Mucosa of stomach (tissue), 1 donor: ENCODE measurements at regions not wholly inside any gene's neighbourhood (a gene's known extent, or its start where the extent isn't known, plus 50 kb on each side); places are given as distances from the start of the nearest gene placed in this dataset.

Experiments used
- H3K27me3 ChIP-seq: one replicate; pipeline ENCODE4 v1.7.0; 2013; ENCODE audit warnings: mild to moderate bottlenecking, low read length; ENCODE audit not compliant: control insufficient read depth, insufficient read depth
- H3K36me3 ChIP-seq: one replicate; pipeline ENCODE4 v1.7.0; 2013; ENCODE audit warnings: low read length; ENCODE audit not compliant: control insufficient read depth, insufficient read depth
- H3K4me1 ChIP-seq: one replicate; pipeline ENCODE4 v1.7.0; 2013; ENCODE audit warnings: mild to moderate bottlenecking, low read length; ENCODE audit not compliant: control insufficient read depth, insufficient read depth
- H3K4me3 ChIP-seq: one replicate; pipeline ENCODE4 v1.7.0; 2013; ENCODE audit warnings: low read length
- H3K9ac ChIP-seq: one replicate; pipeline ENCODE4 v1.7.0; 2013; ENCODE audit warnings: mild to moderate bottlenecking, low read length, moderate library complexity
- H3K9me3 ChIP-seq: one replicate; pipeline ENCODE4 v1.7.0; 2013; ENCODE audit warnings: mild to moderate bottlenecking, low read length, moderate library complexity; ENCODE audit not compliant: control insufficient read depth
- donor health status: Pancreatic carcinoma.

DNA sequence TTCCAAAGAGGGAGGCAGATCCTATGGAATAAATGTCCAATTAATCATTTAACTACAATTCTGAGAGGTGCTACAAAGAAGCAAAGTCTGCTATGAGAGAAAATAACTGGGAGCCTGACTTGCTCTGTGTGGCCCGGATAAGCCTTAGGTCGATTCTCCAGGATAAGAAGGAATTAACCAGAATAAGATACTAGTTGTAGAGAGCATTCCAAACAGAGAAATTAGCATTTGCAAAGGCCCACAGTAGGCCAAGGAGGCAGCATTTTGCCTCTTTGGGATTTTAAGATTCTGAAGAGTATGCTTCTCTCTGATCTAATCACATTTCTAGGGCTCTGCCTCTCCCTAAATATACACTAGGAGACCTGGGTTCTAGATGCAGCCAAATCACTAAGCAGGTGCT is 113.7 kb downstream of the SNX19 start:
- Histone ChIP-seq H3K36me3 (no peaks in the 10 kb centered on the region), H3K4me1 (no peaks in the 10 kb centered on the region), H3K9me3 (no peaks in the 10 kb centered on the region), H3K4me3 (no peak overlapping the region), H3K9ac (no peak overlapping the region), H3K27me3 (no peaks in the 10 kb centered on the region)

DNA sequence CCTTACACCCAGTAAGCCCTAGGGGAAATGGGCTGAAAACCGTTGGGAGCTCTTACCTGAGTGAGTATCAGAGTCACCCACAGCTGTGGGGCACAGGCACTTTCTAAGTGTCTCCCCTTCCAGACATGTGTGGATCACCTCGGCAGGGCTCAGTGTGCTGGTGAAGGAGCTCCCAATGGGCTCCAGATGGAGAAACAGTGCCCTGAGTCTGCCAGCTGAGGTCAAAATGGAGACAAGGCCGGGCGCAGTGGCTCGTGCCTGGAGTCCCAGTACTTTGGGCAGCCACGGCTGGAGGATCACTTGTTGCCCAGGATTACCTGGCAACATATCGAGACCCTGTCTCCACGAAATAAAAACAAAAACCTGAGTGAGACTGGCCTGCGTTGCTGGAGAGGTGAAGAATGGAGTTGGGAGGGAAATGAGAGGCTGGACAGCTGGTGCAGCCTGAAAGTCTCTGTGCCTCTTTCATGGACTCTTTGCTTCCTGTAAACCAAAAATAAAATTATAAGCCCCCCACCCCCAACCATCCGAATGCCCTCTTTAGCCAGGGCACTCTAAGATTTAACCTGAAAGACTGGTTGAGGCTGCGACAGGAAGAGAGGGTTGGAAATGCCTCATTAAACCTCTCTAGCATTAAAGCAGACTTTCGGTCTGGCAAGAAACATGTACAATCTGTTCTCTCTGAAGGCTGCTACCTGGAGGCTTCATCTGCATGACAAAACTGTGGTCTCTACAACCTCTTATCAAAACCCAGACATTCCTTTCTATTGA is 111.8 kb downstream of the SNX19 start:
- no peak overlapping the region for H3K9ac ChIP-seq
- H3K27me3 ChIP-seq, result no peaks in the 10 kb centered on the region
- no peak overlapping the region for H3K4me3 ChIP-seq
- H3K9me3 ChIP-seq, result no peaks in the 10 kb centered on the region
- H3K36me3 ChIP-seq, result no peaks in the 10 kb centered on the region
- H3K4me1 ChIP-seq, result no peaks in the 10 kb centered on the region

DNA sequence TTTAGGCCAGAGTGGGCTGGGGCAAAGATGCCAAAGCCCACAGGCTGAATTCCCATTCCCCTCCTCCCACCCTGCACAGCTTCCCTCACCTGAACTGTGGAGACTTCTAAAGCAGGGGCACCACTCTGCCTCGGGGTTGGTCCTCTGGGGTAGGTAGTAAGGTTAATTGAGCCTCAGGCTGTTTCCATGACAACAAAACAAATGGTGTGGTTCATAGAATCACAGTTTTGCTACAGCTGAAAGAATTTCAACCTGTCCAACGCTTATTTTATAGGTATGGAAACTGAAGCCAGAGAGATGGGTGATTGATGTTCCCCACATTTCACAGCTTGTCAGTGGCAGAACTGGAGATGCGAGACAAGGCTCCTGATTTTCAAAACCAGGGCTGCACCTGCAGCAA is 109.5 kb downstream of the SNX19 start:
- Histone ChIP-seq H3K4me1 (no peaks in the 10 kb centered on the region), H3K4me3 (no peak overlapping the region), H3K36me3 (no peaks in the 10 kb centered on the region), H3K27me3 (no peaks in the 10 kb centered on the region), H3K9ac (no peak overlapping the region), H3K9me3 (no peaks in the 10 kb centered on the region)

DNA sequence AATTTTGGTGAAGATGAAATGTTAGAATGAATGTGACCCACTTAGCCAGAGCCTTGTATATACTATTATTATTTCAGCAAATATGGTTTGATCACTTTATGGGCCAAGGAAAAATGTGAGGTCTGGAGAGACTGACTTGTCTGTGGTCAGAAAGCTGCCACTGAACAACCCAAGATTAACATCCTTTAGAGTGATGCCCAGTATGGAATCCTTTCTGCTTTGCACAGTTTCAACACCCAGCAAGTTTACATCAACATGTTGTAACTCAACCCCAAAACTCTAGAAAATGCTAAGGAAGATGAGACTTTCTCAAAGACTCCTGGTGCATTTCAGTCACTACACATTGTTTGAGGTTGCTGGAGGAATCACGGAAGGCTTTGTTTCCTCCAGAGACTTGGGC is 107.7 kb downstream of the SNX19 start:
- no peaks in the 10 kb centered on the region for H3K9me3 ChIP-seq
- H3K4me1 ChIP-seq, result no peaks in the 10 kb centered on the region
- H3K27me3 ChIP-seq, result no peaks in the 10 kb centered on the region
- H3K36me3 ChIP-seq, result no peaks in the 10 kb centered on the region
- H3K9ac ChIP-seq, result no peak overlapping the region
- no peak overlapping the region for H3K4me3 ChIP-seq

DNA sequence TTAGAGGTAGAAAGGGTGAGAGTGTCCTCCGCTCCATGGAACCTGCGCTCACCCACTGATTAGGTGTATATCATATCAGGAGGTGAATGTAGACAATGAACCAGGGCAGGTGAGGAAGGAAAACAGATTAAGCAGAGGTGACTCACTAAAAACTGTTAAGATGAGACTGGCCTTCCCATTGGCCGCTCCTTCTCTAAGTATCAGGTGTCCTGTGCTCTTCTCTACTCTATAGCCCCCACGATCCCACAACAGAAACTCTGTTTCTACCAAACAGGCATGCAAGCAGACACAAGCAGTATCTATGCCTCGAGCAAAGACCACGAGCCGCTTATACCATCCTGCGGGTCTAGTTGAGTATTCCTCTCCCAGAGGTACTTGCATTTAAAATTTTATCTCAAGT is 103.1 kb downstream of the SNX19 start:
- H3K9ac ChIP-seq, result no peak overlapping the region

DNA sequence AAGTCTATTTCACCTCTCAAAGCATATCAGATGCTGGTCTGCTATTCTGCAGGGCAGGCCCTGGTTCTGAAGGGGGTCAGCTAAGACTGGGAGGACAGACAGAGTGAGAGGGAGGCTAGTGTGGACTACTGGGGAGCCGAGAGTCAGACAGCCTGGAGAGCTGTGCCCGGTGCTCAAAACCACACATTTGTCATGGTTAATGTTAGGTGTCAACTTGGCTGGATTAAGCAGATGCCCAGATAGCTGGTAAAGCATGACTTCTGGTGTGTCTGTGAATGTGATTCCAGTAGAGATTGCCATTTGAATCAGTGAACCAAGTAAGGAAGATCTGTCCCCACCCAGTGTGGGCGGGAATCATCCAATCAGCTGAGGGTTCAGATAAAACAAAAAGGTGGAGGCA is 102.6 kb downstream of the SNX19 start:
- H3K4me3 ChIP-seq, result no peak overlapping the region
- H3K9me3 ChIP-seq, result no peaks in the 10 kb centered on the region
- no peak overlapping the region for H3K9ac ChIP-seq
- H3K27me3 ChIP-seq, result no peaks in the 10 kb centered on the region
- no peaks in the 10 kb centered on the region for H3K36me3 ChIP-seq
- peaks cover 31% of the 10 kb centered on the region for H3K4me1 ChIP-seq

More for the DNA sequence above, 103.1 kb downstream of the SNX19 start:
- Histone ChIP-seq H3K27me3 (no peaks in the 10 kb centered on the region), H3K4me3 (no peak overlapping the region), H3K36me3 (no peaks in the 10 kb centered on the region), H3K9me3 (no peaks in the 10 kb centered on the region), H3K4me1 (peaks cover 31% of the 10 kb centered on the region)

DNA sequence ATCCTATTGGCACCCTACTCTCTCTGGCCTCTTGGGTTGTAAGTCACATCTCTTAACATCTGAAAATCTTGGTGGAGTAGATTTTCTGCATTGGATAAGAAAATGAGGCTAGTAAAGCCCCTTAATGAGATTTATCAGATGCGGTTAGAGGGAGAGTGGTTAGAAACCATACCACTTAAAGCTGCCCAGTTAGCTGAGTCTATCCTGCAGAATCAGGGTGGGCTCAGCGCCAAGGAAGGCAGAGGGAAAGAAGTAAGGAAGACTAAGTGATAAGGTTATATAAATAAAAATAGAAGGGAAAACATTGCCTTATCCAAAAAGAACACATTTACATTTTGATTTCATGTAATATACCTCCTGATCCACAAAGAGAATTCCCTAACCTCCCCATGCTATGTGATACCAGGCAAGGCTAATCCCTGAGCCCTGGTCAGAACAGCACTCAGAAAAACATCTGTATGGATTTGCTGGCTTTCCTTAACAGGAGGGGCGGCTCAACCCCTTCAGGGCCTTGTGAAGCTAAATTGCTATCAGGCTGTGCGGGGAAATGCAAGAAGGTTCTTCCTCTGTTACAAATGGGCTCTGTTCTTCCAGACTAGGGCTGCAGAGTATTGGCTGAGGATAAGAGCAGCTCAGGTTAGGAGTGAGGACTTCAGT is 101.7 kb downstream of the SNX19 start:
- Histone ChIP-seq H3K9ac (no peak overlapping the region), H3K27me3 (peaks cover 3% of the 10 kb centered on the region), H3K4me1 (peaks cover 31% of the 10 kb centered on the region), H3K36me3 (no peaks in the 10 kb centered on the region), H3K4me3 (no peak overlapping the region), H3K9me3 (no peaks in the 10 kb centered on the region)

DNA sequence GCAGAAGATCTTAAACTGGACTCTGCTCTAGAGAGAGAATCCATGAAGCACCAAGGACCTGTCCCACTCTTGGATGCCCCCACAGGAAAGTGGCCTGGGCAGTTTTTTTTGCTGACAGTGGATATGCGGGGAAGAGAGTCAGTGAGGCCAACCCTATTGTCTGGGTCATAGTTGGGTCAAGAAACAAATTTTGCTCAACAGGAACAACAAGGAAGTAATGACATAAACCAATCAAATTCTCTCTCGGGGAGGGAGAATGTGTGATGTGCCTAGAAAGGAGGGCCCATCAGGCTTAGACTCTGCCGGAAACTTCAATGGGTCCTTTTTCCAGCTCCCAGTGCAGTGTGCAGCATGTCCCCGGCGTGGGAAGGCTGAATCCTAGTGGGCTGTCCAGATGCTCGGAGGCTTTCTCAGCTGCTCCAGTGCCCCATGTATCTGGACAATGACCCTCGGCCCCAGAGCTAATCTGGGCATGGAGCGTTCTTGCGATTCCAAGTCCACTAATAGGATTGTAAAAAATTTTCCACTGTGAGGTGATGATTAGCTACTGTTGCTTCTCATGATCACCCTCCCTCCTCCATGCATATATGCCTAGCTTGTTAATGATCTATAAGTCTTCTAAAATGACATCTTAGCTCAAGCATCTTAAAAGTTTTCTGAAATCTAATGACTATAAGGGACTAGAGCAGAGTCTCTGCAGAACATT is 101.0 kb downstream of the SNX19 start:
- no peak overlapping the region for H3K4me3 ChIP-seq
- no peak overlapping the region for H3K9ac ChIP-seq
- H3K36me3 ChIP-seq, result no peaks in the 10 kb centered on the region
- peaks cover 31% of the 10 kb centered on the region for H3K4me1 ChIP-seq
- H3K27me3 ChIP-seq, result peaks cover 3% of the 10 kb centered on the region
- H3K9me3 ChIP-seq, result no peaks in the 10 kb centered on the region

DNA sequence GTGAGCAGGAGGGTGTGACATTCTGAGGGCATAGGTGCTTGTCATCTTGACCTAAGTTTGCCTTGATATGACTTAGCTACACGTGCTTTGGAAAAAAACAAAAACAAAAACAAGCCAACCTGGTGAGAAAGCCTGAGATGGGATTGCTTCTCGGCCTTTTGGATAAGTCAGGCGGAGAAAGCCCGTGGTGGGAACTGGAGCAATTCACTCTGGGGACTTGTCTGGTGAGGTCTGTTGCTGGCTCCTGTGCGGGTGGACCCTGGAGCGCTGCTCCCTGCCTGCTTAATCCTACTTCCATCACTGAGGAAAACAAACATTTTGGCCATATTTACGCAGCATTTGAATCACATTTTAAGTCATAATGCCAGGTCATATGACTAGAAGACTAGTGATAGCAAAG is 100.3 kb downstream of the SNX19 start:
- H3K4me1 ChIP-seq, result peaks cover 31% of the 10 kb centered on the region
- H3K9ac ChIP-seq, result no peak overlapping the region
- no peaks in the 10 kb centered on the region for H3K9me3 ChIP-seq
- no peaks in the 10 kb centered on the region for H3K36me3 ChIP-seq
- peaks cover 3% of the 10 kb centered on the region for H3K27me3 ChIP-seq
- H3K4me3 ChIP-seq, result no peak overlapping the region

DNA sequence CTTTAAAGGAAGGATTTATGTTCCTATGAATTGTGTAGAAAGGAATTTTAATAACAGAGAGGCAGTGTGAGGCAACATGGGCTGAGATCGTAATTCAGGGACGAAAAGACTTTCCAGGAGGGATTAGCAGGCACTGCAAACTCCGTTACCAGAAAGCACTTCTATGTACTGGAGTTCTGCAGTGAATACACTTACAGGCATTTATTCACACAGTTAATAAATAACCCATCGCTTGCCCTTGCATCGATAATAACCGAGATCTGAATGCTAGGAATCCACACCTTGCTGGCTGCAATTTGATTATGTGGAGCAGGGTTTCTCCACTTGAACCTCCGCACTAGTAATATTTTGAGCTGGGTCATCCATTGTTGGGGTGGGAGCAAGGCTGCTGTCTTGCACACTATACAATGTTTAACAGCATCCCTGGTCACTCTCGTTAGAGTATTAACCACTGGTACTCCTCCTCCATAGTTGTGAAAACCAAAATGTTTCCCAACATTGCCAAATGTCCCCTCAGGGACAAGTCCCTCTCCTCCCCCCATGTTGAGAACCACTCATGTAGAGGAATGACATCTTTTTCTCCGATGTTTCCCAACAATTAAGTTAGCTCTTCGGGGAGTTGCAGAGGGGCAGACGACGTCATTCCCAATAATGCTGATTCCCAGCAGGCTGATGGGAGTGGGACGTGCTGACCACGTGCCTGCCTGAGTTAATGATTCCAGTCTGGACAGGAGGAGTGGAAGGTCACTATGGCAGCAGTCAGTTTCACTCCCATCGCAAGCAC is 99.5 kb downstream of the SNX19 start:
- peaks cover 3% of the 10 kb centered on the region for H3K27me3 ChIP-seq
- no peak overlapping the region for H3K9ac ChIP-seq
- H3K36me3 ChIP-seq, result no peaks in the 10 kb centered on the region
- no peaks in the 10 kb centered on the region for H3K9me3 ChIP-seq
- no peak overlapping the region for H3K4me3 ChIP-seq
- peaks cover 31% of the 10 kb centered on the region for H3K4me1 ChIP-seq

DNA sequence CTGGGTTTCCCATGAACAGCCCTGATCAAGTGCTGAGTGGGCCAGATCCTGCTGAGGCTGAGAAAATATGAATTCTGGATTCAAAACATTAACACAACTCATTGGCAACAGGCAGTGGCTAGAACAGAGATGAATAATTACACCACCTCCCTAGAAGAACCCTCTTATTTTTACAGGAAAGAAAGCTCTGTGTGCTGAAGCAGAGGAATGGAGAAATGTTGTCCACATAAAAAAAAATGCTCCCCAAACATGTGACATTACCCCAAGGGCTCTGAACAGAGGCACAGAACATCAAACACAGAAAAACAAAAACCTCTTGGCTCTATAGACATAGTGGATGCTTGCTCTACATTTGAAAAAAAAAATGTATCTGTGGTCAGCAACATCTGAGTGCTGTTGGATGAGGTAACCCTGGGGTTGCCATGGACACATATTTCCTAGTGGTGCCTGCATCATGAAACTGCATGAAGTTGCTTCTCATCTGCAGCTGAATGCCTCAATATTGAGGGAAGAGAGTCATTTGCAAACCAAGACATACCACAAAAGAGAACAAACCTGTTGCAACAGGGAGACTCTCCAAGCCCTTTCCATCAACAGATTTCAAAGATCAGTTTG is 98.8 kb downstream of the SNX19 start:
- Histone ChIP-seq H3K27me3 (peaks cover 3% of the 10 kb centered on the region), H3K36me3 (no peaks in the 10 kb centered on the region), H3K4me1 (peaks cover 31% of the 10 kb centered on the region), H3K9ac (no peak overlapping the region), H3K9me3 (no peaks in the 10 kb centered on the region), H3K4me3 (no peak overlapping the region)
